HepG2 (cell line): ENCODE measurements at regions not wholly inside any gene's neighbourhood (a gene's known extent, or its start where the extent isn't known, plus 50 kb on each side); places are given as distances from the start of the nearest gene placed in this dataset.

Source experiments
- ATAC-seq: fragments of 200-7000 bp; cut with Tn5 transposase; 3 replicates; pipeline ENCODE4 v1.9.1; 2020; ENCODE audit warnings: mild to moderate bottlenecking, moderate library complexity
- BruUV-seq: library from RNA; stranded (reverse); fragments of 400-500 nt; replicated peaks from 2 replicates; lab custom pipeline; 2021; lab: Mats Ljungman, UMichigan
- CTCF ChIA-PET: fragments of 300-600 bp; formaldehyde crosslinking; extraction: SDS; loops from one replicate; lab custom pipeline; 2021; ENCODE audit warnings: low total read pairs, inconsistent platforms, low intra/inter-chr PET ratio; lab: Yijun Ruan, JAX
- POLR2A ChIA-PET: fragments of 350-600 bp; sonication (Branson Sonifier 250); formaldehyde crosslinking; loops from one replicate; lab custom pipeline; 2020; ENCODE audit warnings: antibody characterized with exemption, inconsistent platforms; lab: Yijun Ruan, JAX
- DNase-seq: peaks from one replicate; pipeline ENCODE4 v3.0.0-alpha.2; 2015; ENCODE audit warnings: low spot score
- FAIRE-seq: peaks from 3 replicates; lab custom pipeline; 2011; peaks lifted over from hg19 to GRCh38; lab: Jason Lieb, UNC
- H2AFZ ChIP-seq: one replicate; pipeline ENCODE4 v1.6.1; 2011; ENCODE audit warnings: low read length, inconsistent platforms
- H3K27ac ChIP-seq: fragments of 300-600 bp; 3 replicates; pipeline ENCODE4 v1.8.0; 2011; ENCODE audit warnings: mixed run types, mild to moderate bottlenecking, mixed read lengths, low read length, inconsistent platforms; ENCODE audit not compliant: insufficient read depth; ENCODE audit errors: extremely low read length
- H3K27me3 ChIP-seq, 2 experiments: fragments of 200-600 bp in 1 of 2; 2 replicates in 1 of 2; 3 replicates in 1 of 2; pipeline versions ENCODE4 v1.6.0 to v1.8.0; 2011; ENCODE audit warnings: low read length in 2 of 2, mild to moderate bottlenecking in 2 of 2, moderate library complexity in 2 of 2, inconsistent platforms in 1 of 2; ENCODE audit not compliant: insufficient read depth in 2 of 2, control insufficient read depth in 1 of 2
- H3K36me3 ChIP-seq, 2 experiments: fragments of 200-600 bp in 1 of 2; replicated peaks in 1 of 2; 2 replicates in 1 of 2; 3 replicates in 1 of 2; pipeline versions ENCODE4 v1.5.1 to v1.8.0; 2011; ENCODE audit warnings: low read length in 2 of 2, inconsistent platforms in 1 of 2; ENCODE audit not compliant: insufficient read depth in 2 of 2, control insufficient read depth in 1 of 2
- H3K4me1 ChIP-seq: 2 replicates; pipeline ENCODE4 v1.5.1; 2012; ENCODE audit warnings: low read length, inconsistent platforms; ENCODE audit not compliant: insufficient read depth
- H3K4me2 ChIP-seq: 2 replicates; pipeline ENCODE4 v1.6.0; 2011; ENCODE audit warnings: low read depth, low read length, inconsistent platforms
- H3K4me3 ChIP-seq, 3 experiments: fragments of 200-600 bp in 1 of 3; sonication (generic), shearing (Covaris generic) in 1 of 3; replicated peaks in 1 of 3; 2 replicates each; pipeline ENCODE4 v1.5.1; 2011 to 2016; ENCODE audit warnings: low read length in 3 of 3, inconsistent platforms in 2 of 3, low read depth in 2 of 3, mild to moderate bottlenecking in 2 of 3, control low read depth in 1 of 3, mixed read lengths in 1 of 3; ENCODE audit not compliant: insufficient read depth in 1 of 3
- H3K79me2 ChIP-seq: one replicate; pipeline ENCODE4 v1.6.1; 2011; ENCODE audit warnings: low read length, inconsistent platforms; ENCODE audit not compliant: insufficient read depth
- H3K9ac ChIP-seq: 2 replicates; pipeline ENCODE4 v1.6.0; 2011; ENCODE audit warnings: mild to moderate bottlenecking, low read depth, low read length, inconsistent platforms; ENCODE audit not compliant: insufficient read depth
- H3K9me3 ChIP-seq: 2 replicates; pipeline ENCODE4 v1.5.1; 2012; ENCODE audit warnings: mild to moderate bottlenecking, low read length
- H4K20me1 ChIP-seq: 2 replicates; pipeline ENCODE4 v1.6.0; 2011; ENCODE audit warnings: inconsistent platforms, mild to moderate bottlenecking, low read length, moderate library complexity; ENCODE audit not compliant: insufficient read depth
- BHLHE40 ChIP-seq: IDR thresholded peaks from 2 replicates; pipeline ENCODE4 v1.6.1; 2011; ENCODE audit warnings: low read length, improper control_type of control experiment
- CENPT ChIP-seq: sonication (generic); formaldehyde crosslinking; IDR thresholded peaks from 2 replicates; pipeline ENCODE4 v1.8.0; 2022; ENCODE audit warnings: low read depth, mild to moderate bottlenecking, moderate library complexity, missing genetic modification reagents
- DBP ChIP-seq: sonication (generic); formaldehyde crosslinking; IDR thresholded peaks from 2 replicates; pipeline ENCODE4 v1.4.0; 2020; ENCODE audit warnings: missing genetic modification reagents; ENCODE audit errors: not compliant biosample characterization
- DPF2 ChIP-seq: sonication (generic); formaldehyde crosslinking; IDR thresholded peaks from 2 replicates; pipeline ENCODE4 v1.4.0; 2020; ENCODE audit warnings: mild to moderate bottlenecking, low read depth, missing genetic modification reagents, borderline replicate concordance
- DRAP1 ChIP-seq: IDR thresholded peaks from 2 replicates; pipeline ENCODE4 v1.6.1; 2016; ENCODE audit warnings: missing genetic modification reagents, missing compliant biosample characterization
- ERF ChIP-seq: IDR thresholded peaks from 2 replicates; pipeline ENCODE4 v1.6.1; 2018; ENCODE audit warnings: missing biosample characterization, missing genetic modification reagents
- ETS1 ChIP-seq: sonication (generic); formaldehyde crosslinking; IDR thresholded peaks from 2 replicates; pipeline ENCODE4 v1.4.0; 2020; ENCODE audit warnings: missing genetic modification reagents
- FOXA1 ChIP-seq, 2 experiments: fragments of 450-650 bp in 1 of 2; sonication (generic) in 1 of 2; formaldehyde crosslinking in 1 of 2; IDR thresholded peaks; 2 replicates each; pipeline versions ENCODE4 v1.4.0 to v1.6.1; 2016 to 2020; ENCODE audit warnings: missing genetic modification reagents in 1 of 2
- HOXA5 ChIP-seq: sonication (generic); formaldehyde crosslinking; IDR thresholded peaks from 2 replicates; pipeline ENCODE4 v1.4.0; 2020; ENCODE audit warnings: missing genetic modification reagents
- NFE2 ChIP-seq: sonication (generic); formaldehyde crosslinking; IDR thresholded peaks from 2 replicates; pipeline ENCODE4 v1.4.0; 2020; ENCODE audit warnings: missing genetic modification reagents
- RFX1 ChIP-seq: fragments of 450-650 bp; IDR thresholded peaks from 2 replicates; pipeline ENCODE4 v1.6.1; 2017
- YY1 ChIP-seq: IDR thresholded peaks from 2 replicates; pipeline ENCODE4 v1.6.1; 2011; ENCODE audit warnings: low read length, low read depth, moderate library complexity, mild to moderate bottlenecking; ENCODE audit not compliant: insufficient read depth, insufficient replicate concordance
- ZFY ChIP-seq: sonication (generic); formaldehyde crosslinking; IDR thresholded peaks from 2 replicates; pipeline ENCODE4 v1.4.0; 2020; ENCODE audit warnings: missing genetic modification reagents
- ZIK1 ChIP-seq: sonication (generic); formaldehyde crosslinking; IDR thresholded peaks from 2 replicates; pipeline ENCODE4 v1.5.0; 2020; ENCODE audit warnings: mild to moderate bottlenecking, low read depth, missing genetic modification reagents, borderline replicate concordance
- ZNF138 ChIP-seq: sonication (generic); formaldehyde crosslinking; IDR thresholded peaks from 2 replicates; pipeline ENCODE4 v1.5.0; 2020; ENCODE audit warnings: mild to moderate bottlenecking, low read depth, missing genetic modification reagents
- ZNF275 ChIP-seq: sonication (generic); formaldehyde crosslinking; IDR thresholded peaks from 2 replicates; pipeline ENCODE4 v1.8.0; 2022; ENCODE audit warnings: missing genetic modification reagents, mild to moderate bottlenecking, inconsistent platforms, borderline replicate concordance
- ZNF580 ChIP-seq: IDR thresholded peaks from 2 replicates; pipeline ENCODE4 v1.6.1; 2016; ENCODE audit warnings: low read depth, borderline replicate concordance
- WGBS: methylation state at CpG from one replicate; pipeline ENCODE4 v1.1.6; 2017; ENCODE audit warnings: low lambda C conversion rate; 5-methylcytosine and 5-hydroxymethylcytosine counted together
- in situ Hi-C: cut with HindIII; loops from 2 replicates; pipeline ENCODE4 v1.10.0; 2017; ENCODE audit warnings: low pct_unique_long_range_greater_than_20kb; ENCODE audit not compliant: extremely low pct_ligation_motif_present
- intact Hi-C: fragments of 100-400 bp; cut with micrococcal nuclease; formaldehyde crosslinking; loops from one replicate; pipeline ENCODE4 v1.10.0; 2022; ENCODE audit not compliant: unreplicated experiment

GRCh38 chr12:40474630-40475029, 217.6 kb upstream of the CNTN1 start:
- H3K9me3 ChIP-seq = peaks cover 23% of the 10 kb centered on the region
- H3K4me2 ChIP-seq = no peak overlapping the region
- peak overlapping the region; percentile 29 for H2AFZ ChIP-seq
- H3K27me3 ChIP-seq = no peaks in the 10 kb centered on the region; a peak in 1 of 5 replicates
- no peak overlapping the region for H3K27ac ChIP-seq
- no peaks in the 10 kb centered on the region for H4K20me1 ChIP-seq
- H3K36me3 ChIP-seq = no peaks in the 10 kb centered on the region
- intact Hi-C loops (no loop called here), in situ Hi-C loops (no loop called here)
- CTCF ChIA-PET = no interaction called here
- no peaks in the 10 kb centered on the region for H3K79me2 ChIP-seq
- H3K4me3 ChIP-seq = no peak overlapping the region
- no peak for FAIRE-seq
- no TSS peak for BruUV-seq
- POLR2A ChIA-PET = no interaction called here
- TF ChIP-seq ZNF580 (CRISPR knock-in tag) = no peak
- no peak for TF ChIP-seq HOXA5 (CRISPR knock-in tag)
- TF ChIP-seq NFE2 (CRISPR knock-in tag) = no peak
- no peak for TF ChIP-seq DRAP1 (CRISPR knock-in tag)
- no peak for TF ChIP-seq ZNF275
- TF ChIP-seq DBP (CRISPR knock-in tag) = no peak
- WGBS = 0% methylated on average over 1 of the region's 1 CpG
- DNase-seq = no peak
- H3K9ac ChIP-seq = no peak overlapping the region
- no peak for ATAC-seq
- H3K4me1 ChIP-seq = no peaks in the 10 kb centered on the region

- H3K79me2 ChIP-seq = no peaks in the 10 kb centered on the region
- no peak overlapping the region for H3K9ac ChIP-seq
- FAIRE-seq = no peak
- POLR2A ChIA-PET = no interaction called here
- H4K20me1 ChIP-seq = no peaks in the 10 kb centered on the region
- 0% methylated on average over 3 of the region's 3 CpGs for WGBS
- no peak overlapping the region for H2AFZ ChIP-seq
- no TSS peak for BruUV-seq
- intact Hi-C loops (no loop called here), in situ Hi-C loops (no loop called here)
- H3K27ac ChIP-seq = no peak overlapping the region
- H3K27me3 ChIP-seq = no peaks in the 10 kb centered on the region
- H3K4me3 ChIP-seq = no peak overlapping the region
- DNase-seq = no peak
- H3K4me1 ChIP-seq = no peaks in the 10 kb centered on the region
- no peak for ATAC-seq
- CTCF ChIA-PET = no interaction called here
- no peak overlapping the region for H3K4me2 ChIP-seq
- H3K36me3 ChIP-seq = no peaks in the 10 kb centered on the region
- no peaks in the 10 kb centered on the region for H3K9me3 ChIP-seq
- no peak for TF ChIP-seq YY1
- TF ChIP-seq FOXA1 (IDR thresholded peaks at IDR 0.05) = no peak
- TF ChIP-seq FOXA1 (CRISPR knock-in tag; IDR thresholded peaks at IDR 0.05) = no peak
- no peak for TF ChIP-seq RFX1
- no peak for TF ChIP-seq BHLHE40
- TF ChIP-seq ZNF138 (CRISPR knock-in tag) = no peak
- TF ChIP-seq ERF (CRISPR knock-in tag) = no peak
- TF ChIP-seq CENPT = no peak
- no peak for TF ChIP-seq ETS1
- TF ChIP-seq ZFY (CRISPR knock-in tag) = no peak
- TF ChIP-seq DPF2 (CRISPR knock-in tag) = no peak
- no peak for TF ChIP-seq ZIK1 (CRISPR knock-in tag)
Observed at GRCh38 chr12:40499856-40500255, 192.4 kb upstream of the CNTN1 start.
